D721Med (cell line): ENCODE measurements at regions not wholly inside any gene's neighbourhood (a gene's known extent, or its start where the extent isn't known, plus 50 kb on each side); places are given as distances from the start of the nearest gene placed in this dataset.
"Not testable (repeated sequence)": the region's sequence is repeated elsewhere in the genome, so short reads cannot be mapped to it uniquely, and the experiment has no call there.

Experiments
- DNase-seq: peaks from one replicate; pipeline ENCODE4 v3.0.0; 2011; ENCODE audit warnings: low spot score; ENCODE audit not compliant: insufficient read length
- FAIRE-seq: peaks from 2 replicates; lab custom pipeline; 2011; peaks lifted over from hg19 to GRCh38; lab: Jason Lieb, UNC
- TF ChIP-seq, protein P1 (sequence below): IDR thresholded peaks from 2 replicates; pipeline ENCODE4 v1.5.1; 2012; ENCODE audit warnings: mild to moderate bottlenecking, control low read depth; ENCODE audit not compliant: insufficient read depth; ENCODE audit errors: missing control alignments

DNA sequence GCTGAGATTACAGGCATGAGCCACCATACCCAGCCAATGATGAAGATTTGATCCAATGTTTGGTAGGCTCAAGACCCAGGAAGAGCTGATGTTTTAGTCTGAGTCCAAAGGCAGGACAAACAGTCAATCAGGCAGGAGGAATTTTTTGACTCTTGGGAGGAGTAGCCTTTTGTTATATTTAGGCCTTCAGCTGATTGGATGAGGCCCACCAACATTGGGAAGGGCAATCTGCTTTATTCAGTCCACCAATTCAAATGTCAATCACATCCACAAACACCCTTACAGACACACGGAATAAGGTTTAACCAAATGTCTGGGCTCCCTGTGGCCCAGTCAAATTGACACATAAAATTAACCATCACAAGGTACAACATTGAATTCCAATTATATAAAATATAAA, 61.9 kb upstream of the COX20 start:
- TF ChIP-seq, protein P1, sequence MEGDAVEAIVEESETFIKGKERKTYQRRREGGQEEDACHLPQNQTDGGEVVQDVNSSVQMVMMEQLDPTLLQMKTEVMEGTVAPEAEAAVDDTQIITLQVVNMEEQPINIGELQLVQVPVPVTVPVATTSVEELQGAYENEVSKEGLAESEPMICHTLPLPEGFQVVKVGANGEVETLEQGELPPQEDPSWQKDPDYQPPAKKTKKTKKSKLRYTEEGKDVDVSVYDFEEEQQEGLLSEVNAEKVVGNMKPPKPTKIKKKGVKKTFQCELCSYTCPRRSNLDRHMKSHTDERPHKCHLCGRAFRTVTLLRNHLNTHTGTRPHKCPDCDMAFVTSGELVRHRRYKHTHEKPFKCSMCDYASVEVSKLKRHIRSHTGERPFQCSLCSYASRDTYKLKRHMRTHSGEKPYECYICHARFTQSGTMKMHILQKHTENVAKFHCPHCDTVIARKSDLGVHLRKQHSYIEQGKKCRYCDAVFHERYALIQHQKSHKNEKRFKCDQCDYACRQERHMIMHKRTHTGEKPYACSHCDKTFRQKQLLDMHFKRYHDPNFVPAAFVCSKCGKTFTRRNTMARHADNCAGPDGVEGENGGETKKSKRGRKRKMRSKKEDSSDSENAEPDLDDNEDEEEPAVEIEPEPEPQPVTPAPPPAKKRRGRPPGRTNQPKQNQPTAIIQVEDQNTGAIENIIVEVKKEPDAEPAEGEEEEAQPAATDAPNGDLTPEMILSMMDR = no peak
- DNase-seq (no peak), FAIRE-seq (no peak)

DNA sequence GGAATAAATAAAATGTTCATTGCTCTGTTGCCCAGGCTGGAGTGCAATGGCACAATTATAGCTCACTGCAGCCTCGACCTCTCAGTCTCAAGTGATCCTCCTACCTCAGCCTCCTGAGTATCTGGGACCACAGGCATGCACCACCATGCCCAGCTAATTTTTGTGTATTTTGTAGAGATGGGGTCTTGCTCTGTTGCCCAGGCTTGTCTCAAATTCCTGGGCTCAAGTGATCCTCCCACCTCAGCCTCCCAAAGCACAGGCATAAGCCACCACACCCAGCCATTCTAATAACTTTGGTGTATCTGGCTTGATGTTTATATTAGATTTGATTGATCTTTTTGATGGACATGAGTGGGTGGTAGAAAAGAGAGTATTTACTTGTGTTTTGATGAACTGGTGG, 58.7 kb upstream of the COX20 start:
- DNase-seq, FAIRE-seq: not testable (repeated sequence)

DNA sequence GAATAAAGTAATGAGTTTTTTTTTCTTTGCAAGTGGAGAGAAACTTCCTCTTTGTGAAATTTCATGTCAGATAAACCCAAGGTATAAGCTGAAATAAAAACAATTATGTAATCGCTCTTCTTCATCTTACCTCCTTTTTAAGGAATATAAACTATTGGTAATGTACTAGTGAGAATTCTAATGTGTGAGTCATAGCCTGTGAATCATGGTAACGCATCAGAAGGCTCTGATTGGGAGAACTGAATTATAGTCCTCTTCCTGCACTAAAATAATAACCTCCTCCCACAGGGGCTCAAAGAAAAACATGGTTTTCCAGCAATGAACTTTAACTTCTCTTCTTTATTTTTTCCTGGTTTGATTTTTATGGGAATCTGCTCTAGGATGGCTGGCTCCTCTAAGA, 57.1 kb upstream of the COX20 start:
- DNase-seq = no peak
- FAIRE-seq = no peak
- TF ChIP-seq, protein P1 = no peak

DNA sequence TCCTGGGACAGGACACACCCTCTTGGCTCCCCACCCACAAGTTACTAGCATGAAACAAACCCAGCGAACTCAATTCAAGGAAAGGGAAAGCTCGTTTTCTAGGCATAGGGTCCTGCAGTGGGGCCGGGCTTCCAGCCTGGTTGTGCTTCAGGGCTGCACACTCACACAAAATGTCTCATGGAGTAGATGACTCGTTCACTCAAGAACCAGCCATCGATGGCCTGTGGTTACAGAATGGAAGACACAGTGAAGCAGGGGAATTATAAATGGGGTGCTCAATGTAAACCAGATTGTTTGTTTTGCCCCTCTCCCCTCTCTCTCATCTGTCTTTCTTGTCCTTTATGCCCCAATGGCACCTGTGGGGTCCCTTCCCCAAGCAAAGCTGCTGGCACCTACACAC, 56.0 kb upstream of the COX20 start:
- FAIRE-seq (no peak), DNase-seq (no peak)
- TF ChIP-seq, protein P1 = no peak

DNA sequence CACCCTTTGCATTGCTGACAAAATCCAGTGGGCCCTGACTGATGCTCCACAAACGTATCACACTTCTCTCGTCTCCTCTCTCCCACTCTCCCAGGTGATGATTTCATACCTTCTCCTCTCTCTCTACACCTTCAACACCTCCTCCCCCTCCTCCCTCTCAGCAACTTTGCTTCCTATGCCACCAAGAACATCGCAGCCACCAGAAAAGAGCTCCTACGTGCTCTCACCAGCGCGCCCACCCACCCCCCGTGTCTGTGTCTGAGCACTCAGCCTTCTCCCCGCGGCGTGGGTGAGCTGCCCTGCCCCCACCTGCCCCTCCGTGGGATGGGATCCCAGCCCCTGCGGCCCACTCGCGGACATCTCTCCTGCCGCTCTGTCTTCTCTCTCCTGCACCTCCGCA, 55.1 kb upstream of the COX20 start:
- TF ChIP-seq, protein P1 = no peak
- DNase-seq (no peak), FAIRE-seq (no peak)

GRCh38 chr1:244782056-244782455, 53.4 kb upstream of the COX20 start:
- TF ChIP-seq, protein P1 = no peak
- no peak for FAIRE-seq

GRCh38 chr1:244783138-244783537, 52.3 kb upstream of the COX20 start:
- FAIRE-seq (no peak), DNase-seq (no peak)
- TF ChIP-seq, protein P1 = no peak

More at GRCh38 chr1:244782056-244782455, 53.4 kb upstream of the COX20 start:
- no peak for DNase-seq
